ENCODE measurements at regions not wholly inside any gene's neighbourhood (a gene's known extent, or its start where the extent isn't known, plus 50 kb on each side); places are given as distances from the start of the nearest gene placed in this dataset.

DNA sequence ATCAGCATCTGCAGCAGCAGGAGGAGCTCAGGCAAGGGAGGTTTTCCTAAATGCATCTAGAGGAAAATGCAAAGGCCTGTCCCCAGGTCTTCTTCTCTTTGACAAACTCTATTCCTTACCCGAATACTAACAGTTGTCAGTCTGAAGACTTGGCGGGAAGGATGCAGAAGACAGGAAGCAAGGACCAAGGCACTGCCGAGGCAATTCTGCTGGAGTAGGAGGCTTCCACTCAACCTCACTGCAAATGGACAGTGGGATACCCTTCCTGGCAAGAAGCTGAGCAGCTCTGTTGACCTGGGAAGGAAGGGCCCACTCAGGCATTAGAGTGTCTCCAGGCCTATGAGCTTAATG is 373.0 kb downstream of the CCSER2 start:
- POLR2A ChIA-PET, result no interaction called here
- TF ChIP-seq CTCF (IDR thresholded peaks at IDR 0.05; ENCODE audit: insufficient read depth, low read length, missing control alignments), result no peak
- CTCF ChIA-PET, result no interaction called here
- H3K4me3 ChIP-seq (ENCODE audit: low read depth, low read length), result no peak overlapping the region
- no peak for DNase-seq (ENCODE audit: low read depth, low spot score)

GRCh38 chr10:84704101-84704500 is 375.7 kb downstream of the CCSER2 start:
- POLR2A ChIA-PET, result no interaction called here
- no peak for TF ChIP-seq CTCF (IDR thresholded peaks at IDR 0.05; ENCODE audit: insufficient read depth, low read length, missing control alignments)
- CTCF ChIA-PET, result no interaction called here
- no peak for DNase-seq (ENCODE audit: low read depth, low spot score)
- no peak overlapping the region for H3K4me3 ChIP-seq (ENCODE audit: low read depth, low read length)

DNA sequence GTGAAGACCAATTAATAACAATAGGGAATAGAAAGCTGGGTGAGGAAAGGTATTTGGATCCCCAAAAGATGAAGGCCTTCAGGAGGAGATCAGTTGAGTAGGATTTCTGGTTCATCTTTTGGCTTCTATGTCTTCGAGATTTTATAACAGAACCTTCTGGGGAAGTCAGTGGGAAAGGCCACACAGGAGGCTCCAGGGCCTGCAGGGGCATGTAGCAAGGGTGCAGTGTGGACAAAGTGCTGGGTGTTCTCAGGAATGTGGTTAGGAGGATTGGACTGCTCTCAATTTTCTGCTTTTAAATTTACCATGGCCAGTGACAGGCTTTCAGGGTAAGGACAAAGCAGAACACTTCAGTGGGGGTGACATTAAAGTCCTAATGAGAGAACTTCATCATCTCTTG is 378.0 kb downstream of the CCSER2 start:
- ChIA-PET CTCF (no interaction called here), POLR2A (no interaction called here)
- TF ChIP-seq CTCF (IDR thresholded peaks at IDR 0.05; ENCODE audit: insufficient read depth, low read length, missing control alignments), result no peak

GRCh38 chr10:84706875-84707274 is 378.5 kb downstream of the CCSER2 start:
- DNase-seq (ENCODE audit: low read depth, low spot score), result no peak
- CTCF ChIA-PET, result no interaction called here
- POLR2A ChIA-PET, result no interaction called here
- no peak overlapping the region for H3K4me3 ChIP-seq (ENCODE audit: low read depth, low read length)
- TF ChIP-seq CTCF (IDR thresholded peaks at IDR 0.05; ENCODE audit: insufficient read depth, low read length, missing control alignments), result no peak

More for the DNA sequence above, 378.0 kb downstream of the CCSER2 start:
- H3K4me3 ChIP-seq (ENCODE audit: low read depth, low read length), result no peak overlapping the region
- DNase-seq (ENCODE audit: low read depth, low spot score), result no peak

- POLR2A ChIA-PET, result no interaction called here
- H3K4me3 ChIP-seq (ENCODE audit: low read depth, low read length), result no peak overlapping the region
- no peak for DNase-seq (ENCODE audit: low read depth, low spot score)
- TF ChIP-seq CTCF (IDR thresholded peaks at IDR 0.05; ENCODE audit: insufficient read depth, low read length, missing control alignments), result peak; percentile 50
- CTCF ChIA-PET, result interaction anchor here (1.2 to 2.8 kb wide), 3 partner anchors 176 to 451 kb away, joined by 3 to 15 read pairs (median 3); no protein-coding TSS in a partner anchor
These were observed 387.5 kb downstream of the CCSER2 start for GRCh38 chr10:84715911-84716310.

DNA sequence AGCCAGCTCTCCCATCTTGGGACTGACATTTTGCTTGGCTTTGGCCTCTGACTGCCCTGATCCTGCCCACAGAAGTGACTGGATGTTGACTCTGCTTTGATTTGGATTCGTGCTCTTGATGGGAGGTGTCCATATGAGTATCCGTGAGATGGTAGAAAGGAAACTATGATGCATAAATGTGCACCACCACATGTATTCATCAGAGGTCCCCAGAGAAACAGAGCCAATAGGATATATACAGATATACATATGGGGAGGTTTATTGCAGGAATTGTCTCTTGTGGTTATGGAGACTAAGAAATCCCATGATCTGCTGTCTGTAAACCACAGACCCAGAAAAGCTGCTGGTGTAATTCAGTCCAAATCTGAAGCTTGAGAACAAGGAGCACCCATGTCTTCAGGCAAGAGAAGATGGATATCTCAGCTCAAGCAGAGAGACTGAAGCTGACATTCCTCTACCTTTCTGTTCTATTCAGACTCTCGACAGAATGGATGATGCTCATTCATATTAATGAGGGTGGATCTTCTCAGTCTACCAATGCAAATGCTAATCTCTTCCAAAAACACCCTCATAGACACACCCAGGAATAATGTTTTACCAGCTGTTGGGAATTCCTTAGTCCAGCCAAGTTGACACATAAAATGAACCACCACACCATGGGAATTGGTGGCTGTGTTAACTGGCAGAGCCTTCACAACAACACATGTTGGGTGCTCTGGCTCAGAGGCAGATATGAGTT is 390.7 kb downstream of the CCSER2 start:
- no peak overlapping the region for H3K4me3 ChIP-seq (ENCODE audit: low read depth, low read length)
- ChIA-PET POLR2A (no interaction called here), CTCF (no interaction called here)
- DNase-seq (ENCODE audit: low read depth, low spot score), result no peak
- TF ChIP-seq CTCF (IDR thresholded peaks at IDR 0.05; ENCODE audit: insufficient read depth, low read length, missing control alignments), result no peak

Measured in AG04449 (cell line).